WERI-Rb-1 (cell line): ENCODE measurements at regions not wholly inside any gene's neighbourhood (a gene's known extent, or its start where the extent isn't known, plus 50 kb on each side); places are given as distances from the start of the nearest gene placed in this dataset.
A peak's percentile ranks its signal among the peaks of the same experiment; 100 is the strongest.
"Not testable (repeated sequence)": the region's sequence is repeated elsewhere in the genome, so short reads cannot be mapped to it uniquely, and the experiment has no call there.

Experiments used
- DNase-seq: peaks from one replicate; pipeline ENCODE4 v3.0.0-alpha.2; 2020
- H3K27ac ChIP-seq: fragments of 250-450 bp; sonication (Bioruptor Pico); 2 replicates; pipeline ENCODE4 v1.5.1; 2020; ENCODE audit warnings: mild to moderate bottlenecking, moderate library complexity
- H3K27me3 ChIP-seq: fragments of 250-450 bp; sonication (Bioruptor Pico); 2 replicates; pipeline ENCODE4 v1.5.1; 2021; ENCODE audit warnings: mild to moderate bottlenecking, low read depth, moderate library complexity; ENCODE audit not compliant: insufficient read depth, severe bottlenecking
- H3K36me3 ChIP-seq: fragments of 250-450 bp; sonication (Bioruptor Pico); 2 replicates; pipeline ENCODE4 v1.5.1; 2020; ENCODE audit warnings: mild to moderate bottlenecking, moderate library complexity
- H3K4me3 ChIP-seq: 2 replicates; pipeline ENCODE4 v1.5.1; 2011; ENCODE audit warnings: low read depth, mild to moderate bottlenecking, control low read depth, low read length
- H3K9me3 ChIP-seq: fragments of 250-450 bp; sonication (Bioruptor Pico); 2 replicates; pipeline ENCODE4 v1.5.1; 2021; ENCODE audit warnings: mild to moderate bottlenecking, moderate library complexity; ENCODE audit not compliant: severe bottlenecking
- CTCF ChIP-seq: IDR thresholded peaks from 2 replicates; pipeline ENCODE4 v1.5.1; 2011; ENCODE audit warnings: low read depth, mild to moderate bottlenecking, control low read depth, inconsistent platforms, low read length

- Histone ChIP-seq H3K9me3 (no peaks in the 10 kb centered on the region), H3K27ac (no peak overlapping the region), H3K27me3 (no peaks in the 10 kb centered on the region), H3K36me3 (no peaks in the 10 kb centered on the region), H3K4me3 (peak overlapping the region; percentile 17)
- DNase-seq: peak; percentile 54
- TF ChIP-seq CTCF: no peak
Measured at GRCh38 chr20:30811885-30812671, 445.4 kb upstream of the DEFB115 start.

- Histone ChIP-seq H3K27ac (no peak overlapping the region), H3K36me3 (no peaks in the 10 kb centered on the region), H3K9me3 (no peaks in the 10 kb centered on the region), H3K4me3 (no peak overlapping the region), H3K27me3 (no peaks in the 10 kb centered on the region)
- no peak for DNase-seq
- no peak for TF ChIP-seq CTCF
Measured at GRCh38 chr20:30812739-30813411, 444.6 kb upstream of the DEFB115 start.

GRCh38 chr20:30813412-30814311 lies 443.8 kb upstream of the DEFB115 start:
- not testable (repeated sequence) for H3K36me3 ChIP-seq, H3K9me3 ChIP-seq, H3K4me3 ChIP-seq

GRCh38 chr20:30814312-30814639 lies 443.2 kb upstream of the DEFB115 start:
- not testable (repeated sequence) for H3K4me3 ChIP-seq, H3K27me3 ChIP-seq, H3K36me3 ChIP-seq, H3K27ac ChIP-seq, DNase-seq, H3K9me3 ChIP-seq

More at GRCh38 chr20:30813412-30814311, 443.8 kb upstream of the DEFB115 start:
- H3K27me3 ChIP-seq, H3K27ac ChIP-seq, DNase-seq: not testable (repeated sequence)

- H3K4me3 ChIP-seq, H3K27ac ChIP-seq, H3K9me3 ChIP-seq, H3K36me3 ChIP-seq, H3K27me3 ChIP-seq, DNase-seq: not testable (repeated sequence)
Measured at GRCh38 chr20:30815027-30815576, 442.4 kb upstream of the DEFB115 start.

GRCh38 chr20:30815577-30816181 lies 441.8 kb upstream of the DEFB115 start:
- DNase-seq: no peak
- TF ChIP-seq CTCF: no peak
- Histone ChIP-seq H3K27me3 (no peaks in the 10 kb centered on the region), H3K9me3 (no peaks in the 10 kb centered on the region), H3K4me3 (no peak overlapping the region), H3K36me3 (no peaks in the 10 kb centered on the region), H3K27ac (no peak overlapping the region)
